ENCODE measurements at regions not wholly inside any gene's neighbourhood (a gene's known extent, or its start where the extent isn't known, plus 50 kb on each side); places are given as distances from the start of the nearest gene placed in this dataset.

DNA sequence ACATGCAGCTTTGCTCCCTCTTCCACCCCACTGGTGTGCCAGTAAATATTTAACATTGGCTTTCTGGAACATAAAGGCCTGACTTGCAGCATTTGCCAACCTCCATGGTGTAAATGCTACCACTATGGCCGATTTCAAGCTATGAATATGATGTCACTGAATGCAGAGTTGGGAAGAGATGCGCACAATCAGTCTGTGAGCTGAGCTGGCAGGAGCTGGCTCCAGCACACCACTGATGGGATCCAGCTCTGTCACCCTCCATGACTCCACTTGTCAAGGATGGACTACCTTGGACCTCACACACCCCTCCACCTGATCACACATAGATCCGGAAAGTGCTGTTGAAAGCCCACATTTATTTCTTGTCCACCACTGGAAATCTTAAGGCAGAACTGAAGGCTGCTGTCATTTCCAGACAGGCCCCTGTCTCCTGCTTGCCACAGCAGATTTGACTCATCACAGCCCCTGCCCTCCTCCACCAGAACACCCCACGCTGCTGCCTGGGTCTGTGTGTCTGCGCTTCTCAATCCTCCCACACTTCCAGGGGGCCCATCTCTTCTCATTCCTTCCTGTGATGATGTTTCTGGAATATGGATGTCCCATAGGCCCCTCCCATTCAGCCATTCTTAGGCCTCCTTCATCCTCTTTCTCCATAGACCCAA lies 82.2 kb upstream of the BCAR3 start (continued):
- TF ChIP-seq, protein P1, sequence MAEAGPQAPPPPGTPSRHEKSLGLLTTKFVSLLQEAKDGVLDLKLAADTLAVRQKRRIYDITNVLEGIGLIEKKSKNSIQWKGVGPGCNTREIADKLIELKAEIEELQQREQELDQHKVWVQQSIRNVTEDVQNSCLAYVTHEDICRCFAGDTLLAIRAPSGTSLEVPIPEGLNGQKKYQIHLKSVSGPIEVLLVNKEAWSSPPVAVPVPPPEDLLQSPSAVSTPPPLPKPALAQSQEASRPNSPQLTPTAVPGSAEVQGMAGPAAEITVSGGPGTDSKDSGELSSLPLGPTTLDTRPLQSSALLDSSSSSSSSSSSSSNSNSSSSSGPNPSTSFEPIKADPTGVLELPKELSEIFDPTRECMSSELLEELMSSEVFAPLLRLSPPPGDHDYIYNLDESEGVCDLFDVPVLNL (IDR thresholded peaks at IDR 0.05; ENCODE audit: low read depth, low read length) = no peak
- TF ChIP-seq FOXK2 (IDR thresholded peaks at IDR 0.05) (no peak), EGR1 (IDR thresholded peaks at IDR 0.05; ENCODE audit: borderline replicate concordance in 1 of 2, low read depth in 2 of 2, low read length in 2 of 2) (no peak), MEF2A (IDR thresholded peaks at IDR 0.05; ENCODE audit: insufficient read depth, low read depth, low read length) (no peak), SRF (IDR thresholded peaks at IDR 0.05; ENCODE audit: low read depth in 2 of 2, low read length in 2 of 2) (no peak), ESRRA (IDR thresholded peaks at IDR 0.05; ENCODE audit: low read length) (no peak)

DNA sequence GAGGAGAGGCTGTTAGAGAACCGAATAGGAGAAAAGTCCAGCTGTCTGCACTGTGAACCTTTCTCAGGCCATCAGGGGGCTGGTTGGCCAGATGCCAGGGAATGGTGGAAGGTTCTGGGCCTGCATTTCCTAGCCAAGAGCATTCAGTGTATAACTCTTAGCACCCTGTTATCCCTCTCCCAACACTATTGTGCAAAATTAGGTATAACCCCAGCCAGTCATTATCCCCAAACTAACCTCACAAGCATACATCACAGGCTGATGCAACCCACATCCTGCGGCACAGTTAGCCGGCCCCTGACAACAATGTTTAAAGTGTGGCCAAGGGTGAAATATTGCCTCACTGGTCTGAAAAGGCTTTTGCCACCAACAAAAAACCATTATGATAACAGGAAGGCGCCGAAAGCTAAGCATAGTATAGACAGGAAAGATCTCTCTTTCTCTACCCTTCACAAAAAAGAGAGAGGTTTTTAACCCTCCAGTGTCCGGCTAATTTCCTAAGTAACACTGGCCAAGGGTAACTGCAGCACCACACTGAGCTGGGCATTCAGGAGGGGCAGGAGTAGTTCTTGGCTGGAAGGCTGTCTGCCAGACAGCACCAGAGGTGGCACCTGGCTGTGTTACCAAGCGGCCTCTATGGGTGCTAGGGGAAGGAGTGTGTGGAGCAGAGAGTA lies 77.3 kb upstream of the BCAR3 start:
- no peak for DNase-seq (ENCODE audit: low read depth, low spot score)

More for the DNA sequence above, 77.3 kb upstream of the BCAR3 start:
- TF ChIP-seq, protein P2, sequence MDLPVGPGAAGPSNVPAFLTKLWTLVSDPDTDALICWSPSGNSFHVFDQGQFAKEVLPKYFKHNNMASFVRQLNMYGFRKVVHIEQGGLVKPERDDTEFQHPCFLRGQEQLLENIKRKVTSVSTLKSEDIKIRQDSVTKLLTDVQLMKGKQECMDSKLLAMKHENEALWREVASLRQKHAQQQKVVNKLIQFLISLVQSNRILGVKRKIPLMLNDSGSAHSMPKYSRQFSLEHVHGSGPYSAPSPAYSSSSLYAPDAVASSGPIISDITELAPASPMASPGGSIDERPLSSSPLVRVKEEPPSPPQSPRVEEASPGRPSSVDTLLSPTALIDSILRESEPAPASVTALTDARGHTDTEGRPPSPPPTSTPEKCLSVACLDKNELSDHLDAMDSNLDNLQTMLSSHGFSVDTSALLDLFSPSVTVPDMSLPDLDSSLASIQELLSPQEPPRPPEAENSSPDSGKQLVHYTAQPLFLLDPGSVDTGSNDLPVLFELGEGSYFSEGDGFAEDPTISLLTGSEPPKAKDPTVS (IDR thresholded peaks at IDR 0.05; ENCODE audit: low read depth, low read length) = no peak
- TF ChIP-seq NR2C2 (IDR thresholded peaks at IDR 0.05; ENCODE audit: borderline replicate concordance, control insufficient read depth, insufficient read length, low read depth) (no peak), HDGF (IDR thresholded peaks at IDR 0.05) (no peak), ATF7 (IDR thresholded peaks at IDR 0.05; ENCODE audit: low read depth) (0 out of 2 replicates have a peak, but pooled peaks have one; percentile 10), MTA2 (IDR thresholded peaks at IDR 0.05; ENCODE audit: low read depth) (peak; percentile 34; the same call in 1 of the 2 replicates), ZNF622 (IDR thresholded peaks at IDR 0.05) (no peak)
- TF ChIP-seq, protein P3, sequence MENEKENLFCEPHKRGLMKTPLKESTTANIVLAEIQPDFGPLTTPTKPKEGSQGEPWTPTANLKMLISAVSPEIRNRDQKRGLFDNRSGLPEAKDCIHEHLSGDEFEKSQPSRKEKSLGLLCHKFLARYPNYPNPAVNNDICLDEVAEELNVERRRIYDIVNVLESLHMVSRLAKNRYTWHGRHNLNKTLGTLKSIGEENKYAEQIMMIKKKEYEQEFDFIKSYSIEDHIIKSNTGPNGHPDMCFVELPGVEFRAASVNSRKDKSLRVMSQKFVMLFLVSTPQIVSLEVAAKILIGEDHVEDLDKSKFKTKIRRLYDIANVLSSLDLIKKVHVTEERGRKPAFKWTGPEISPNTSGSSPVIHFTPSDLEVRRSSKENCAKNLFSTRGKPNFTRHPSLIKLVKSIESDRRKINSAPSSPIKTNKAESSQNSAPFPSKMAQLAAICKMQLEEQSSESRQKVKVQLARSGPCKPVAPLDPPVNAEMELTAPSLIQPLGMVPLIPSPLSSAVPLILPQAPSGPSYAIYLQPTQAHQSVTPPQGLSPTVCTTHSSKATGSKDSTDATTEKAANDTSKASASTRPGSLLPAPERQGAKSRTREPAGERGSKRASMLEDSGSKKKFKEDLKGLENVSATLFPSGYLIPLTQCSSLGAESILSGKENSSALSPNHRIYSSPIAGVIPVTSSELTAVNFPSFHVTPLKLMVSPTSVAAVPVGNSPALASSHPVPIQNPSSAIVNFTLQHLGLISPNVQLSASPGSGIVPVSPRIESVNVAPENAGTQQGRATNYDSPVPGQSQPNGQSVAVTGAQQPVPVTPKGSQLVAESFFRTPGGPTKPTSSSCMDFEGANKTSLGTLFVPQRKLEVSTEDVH (IDR thresholded peaks at IDR 0.05; ENCODE audit: low read depth, partially characterized antibody) = no peak
- no peak overlapping the region for H3K4me3 ChIP-seq
- RAD21 ChIA-PET (ENCODE audit: unreplicated experiment) = interaction anchor here (1.5 kb wide), 1 partner anchor 129 kb away, joined by 3 read pairs; no protein-coding TSS in a partner anchor
- POLR2A ChIA-PET = interaction anchor here (0.5 kb wide), 1 partner anchor 797 kb away, joined by 3 read pairs; no protein-coding TSS in a partner anchor
- in situ Hi-C loops (cut with MboI) = no loop called here
- H3K27me3 ChIP-seq (replicated peaks in 1 of 2; ENCODE audit: control insufficient read depth in 2 of 2, insufficient read depth in 2 of 2, low read length in 1 of 2) = no peaks in the 10 kb centered on the region
- FAIRE-seq (no peak), ATAC-seq (peak; percentile 91)
- WGBS (ENCODE audit: insufficient coverage, insufficient replicate concordance, low lambda C conversion rate, missing lambda C conversion rate) = 52% methylated on average over 7 of the region's 7 CpGs
- H3K4me1 ChIP-seq (ENCODE audit: control insufficient read depth, insufficient read depth, low read length) = no peaks in the 10 kb centered on the region; the same call in 1 of the 2 replicates
- no peaks in the 10 kb centered on the region; the same call in 2 of the 3 replicates for H3K9me3 ChIP-seq (replicated peaks; ENCODE audit: control insufficient read depth, insufficient read depth, low read length)
- H3K9ac ChIP-seq (ENCODE audit: control insufficient read depth, insufficient read depth, low read length) = no peak overlapping the region
- SMC1A ChIA-PET (ENCODE audit: uncharacterized antibody, unreplicated experiment) = interaction anchor here (0.7 to 1.9 kb wide), 7 partner anchors 8 to 126 kb away, joined by 3 to 4 read pairs (median 3); partner anchors contain the start of gene BCAR3
- no peak overlapping the region for H3K4me2 ChIP-seq (ENCODE audit: control insufficient read depth, insufficient read depth)
- no peak overlapping the region for H2AFZ ChIP-seq (ENCODE audit: control insufficient read depth, low read depth, low read length)
- no peaks in the 10 kb centered on the region for H4K20me1 ChIP-seq (ENCODE audit: control insufficient read depth, insufficient read depth)
- CTCF ChIA-PET = interaction anchor here (0.6 to 2.2 kb wide), 6 partner anchors 8 to 129 kb away, joined by 3 to 12 read pairs (median 4); no protein-coding TSS in a partner anchor
- no peaks in the 10 kb centered on the region for H3K36me3 ChIP-seq (ENCODE audit: control insufficient read depth in 2 of 2, insufficient read depth in 2 of 2, low read length in 1 of 2)
- H3K27ac ChIP-seq (ENCODE audit: control insufficient read depth, insufficient read depth) = no peak overlapping the region
- BruUV-seq (replicated peaks) = no TSS peak
- intact Hi-C loops (cut with micrococcal nuclease; ENCODE audit: unreplicated experiment) = no loop called here
- H3K79me2 ChIP-seq (ENCODE audit: control insufficient read depth, insufficient read depth, low read length) = no peaks in the 10 kb centered on the region

Data from GM12878 (cell line).